H9 (cell line): ENCODE measurements at regions not wholly inside any gene's neighbourhood (a gene's known extent, or its start where the extent isn't known, plus 50 kb on each side); places are given as distances from the start of the nearest gene placed in this dataset.

Source experiments
- DNase-seq: peaks from one replicate; pipeline ENCODE4 v3.0.0-alpha.2; 2017
- H2AFZ ChIP-seq: one replicate; pipeline ENCODE4 v1.6.1; 2013; ENCODE audit warnings: mild to moderate bottlenecking, low read length, control low read depth, moderate library complexity
- H2AK5ac ChIP-seq: 2 replicates; pipeline ENCODE4 v1.6.1; 2013; ENCODE audit warnings: low read length, control low read depth, mixed read lengths; ENCODE audit not compliant: insufficient read length
- H2BK120ac ChIP-seq: one replicate; pipeline ENCODE4 v1.6.1; 2013; ENCODE audit warnings: low read depth, mild to moderate bottlenecking, low read length, control low read depth, inconsistent platforms; ENCODE audit not compliant: poor library complexity, severe bottlenecking
- H2BK12ac ChIP-seq: 2 replicates; pipeline ENCODE4 v1.6.1; 2013; ENCODE audit warnings: low read length, control low read depth, mixed read lengths, low read depth; ENCODE audit not compliant: insufficient read length
- H2BK15ac ChIP-seq: 2 replicates; pipeline ENCODE4 v1.6.1; 2013; ENCODE audit warnings: low read depth, low read length, control low read depth
- H2BK20ac ChIP-seq: one replicate; pipeline ENCODE4 v1.6.1; 2013; ENCODE audit warnings: low read depth, mild to moderate bottlenecking, low read length, control low read depth, inconsistent platforms; ENCODE audit not compliant: poor library complexity, severe bottlenecking
- H2BK5ac ChIP-seq: 2 replicates; pipeline ENCODE4 v1.6.1; 2013; ENCODE audit warnings: low read length, control low read depth, mixed read lengths; ENCODE audit not compliant: insufficient read length
- H3K14ac ChIP-seq: 2 replicates; pipeline ENCODE4 v1.6.1; 2013; ENCODE audit warnings: low read length, control low read depth; ENCODE audit not compliant: insufficient read depth
- H3K18ac ChIP-seq: 2 replicates; pipeline ENCODE4 v1.6.1; 2013; ENCODE audit warnings: low read depth, mild to moderate bottlenecking, mixed read lengths, low read length, control low read depth; ENCODE audit not compliant: insufficient read length
- H3K23ac ChIP-seq: 2 replicates; pipeline ENCODE4 v1.6.1; 2013; ENCODE audit warnings: low read length, control low read depth, mixed read lengths, low read depth; ENCODE audit not compliant: insufficient read length
- H3K23me2 ChIP-seq: 2 replicates; pipeline ENCODE4 v1.6.1; 2013; ENCODE audit warnings: low read depth, mild to moderate bottlenecking, mixed read lengths, low read length, control low read depth; ENCODE audit not compliant: insufficient read length, poor library complexity, severe bottlenecking
- H3K27ac ChIP-seq: 2 replicates; pipeline ENCODE4 v1.5.1; 2013; ENCODE audit warnings: low read length, control low read depth, mixed read lengths, low read depth; ENCODE audit not compliant: insufficient read length
- H3K27me3 ChIP-seq: 2 replicates; pipeline ENCODE4 v1.6.1; 2013; ENCODE audit warnings: low read length, control low read depth, inconsistent platforms; ENCODE audit not compliant: insufficient read depth
- H3K4ac ChIP-seq: 2 replicates; pipeline ENCODE4 v1.6.1; 2013; ENCODE audit warnings: low read depth, mild to moderate bottlenecking, control low read depth, inconsistent platforms, low read length, moderate library complexity
- H3K4me1 ChIP-seq: 2 replicates; pipeline ENCODE4 v1.6.1; 2013; ENCODE audit warnings: low read length, control low read depth, inconsistent platforms; ENCODE audit not compliant: insufficient read depth
- H3K4me2 ChIP-seq: 2 replicates; pipeline ENCODE4 v1.6.1; 2013; ENCODE audit warnings: low read length, control low read depth, mixed read lengths; ENCODE audit not compliant: insufficient read length, insufficient read depth
- H3K56ac ChIP-seq: 2 replicates; pipeline ENCODE4 v1.6.1; 2013; ENCODE audit warnings: low read depth, mild to moderate bottlenecking, mixed read lengths, low read length, control low read depth; ENCODE audit not compliant: insufficient read length
- H3K79me1 ChIP-seq: 2 replicates; pipeline ENCODE4 v1.6.1; 2013; ENCODE audit warnings: low read depth, mild to moderate bottlenecking, moderate library complexity, low read length, control low read depth, inconsistent platforms; ENCODE audit not compliant: insufficient read depth, poor library complexity, severe bottlenecking
- H3K79me2 ChIP-seq: 2 replicates; pipeline ENCODE4 v1.6.1; 2013; ENCODE audit warnings: low read length, control low read depth, inconsistent platforms; ENCODE audit not compliant: insufficient read depth
- H3K9ac ChIP-seq: 2 replicates; pipeline ENCODE4 v1.6.1; 2013; ENCODE audit warnings: low read length, control low read depth, mixed read lengths; ENCODE audit not compliant: insufficient read length; ENCODE audit errors: extremely low read depth
- H3K9me3 ChIP-seq: one replicate; pipeline ENCODE4 v1.6.1; 2013; ENCODE audit warnings: low read depth, low read length, inconsistent platforms; ENCODE audit not compliant: control insufficient read depth
- H3T11ph ChIP-seq: one replicate; pipeline ENCODE4 v1.6.1; 2013; ENCODE audit warnings: mild to moderate bottlenecking, low read length, control low read depth, inconsistent platforms
- H4K20me1 ChIP-seq: one replicate; pipeline ENCODE4 v1.6.1; 2013; ENCODE audit not compliant: control insufficient read depth, insufficient read length, insufficient read depth
- H4K5ac ChIP-seq: 2 replicates; pipeline ENCODE4 v1.6.1; 2013; ENCODE audit warnings: low read depth, mild to moderate bottlenecking, mixed read lengths, low read length, control low read depth; ENCODE audit not compliant: insufficient read length
- H4K8ac ChIP-seq: replicated peaks from 2 replicates; pipeline ENCODE4 v1.6.1; 2013; ENCODE audit warnings: low read length, control low read depth, mixed read lengths, low read depth; ENCODE audit not compliant: insufficient read length
- H4K91ac ChIP-seq: 2 replicates; pipeline ENCODE4 v1.6.1; 2013; ENCODE audit warnings: low read depth, mild to moderate bottlenecking, moderate library complexity, mixed read lengths, low read length, control low read depth; ENCODE audit not compliant: insufficient read length
- H3K27ac Mint-ChIP-seq, 3 experiments: 2 replicates in 2 of 3; 3 replicates in 1 of 3; pipeline ENCODE4 v1.8.0; 2020 to 2021; ENCODE audit warnings: mixed read lengths in 3 of 3, mild to moderate bottlenecking in 1 of 3, moderate library complexity in 1 of 3
- H3K27me3 Mint-ChIP-seq: 2 replicates; pipeline ENCODE4 v1.8.0; 2021; ENCODE audit warnings: low read depth, mild to moderate bottlenecking, moderate library complexity, mixed read lengths
- H3K36me3 Mint-ChIP-seq, 3 experiments: 2 replicates in 2 of 3; 3 replicates in 1 of 3; pipeline ENCODE4 v1.8.0; 2020 to 2021; ENCODE audit warnings: low read depth in 3 of 3, mixed read lengths in 3 of 3; ENCODE audit not compliant: insufficient read depth in 1 of 3
- H3K4me1 Mint-ChIP-seq, 2 experiments: 2 replicates each; pipeline ENCODE4 v1.8.0; 2020; ENCODE audit warnings: mixed read lengths in 2 of 2
- H3K4me3 Mint-ChIP-seq, 2 experiments: 2 replicates in 1 of 2; 3 replicates in 1 of 2; pipeline ENCODE4 v1.8.0; 2020 to 2021; ENCODE audit warnings: mild to moderate bottlenecking in 2 of 2, mixed read lengths in 2 of 2, moderate library complexity in 1 of 2
- H3K9me3 Mint-ChIP-seq, 2 experiments: 2 replicates in 1 of 2; 3 replicates in 1 of 2; pipeline ENCODE4 v1.8.0; 2020; ENCODE audit warnings: mild to moderate bottlenecking in 2 of 2, mixed read lengths in 2 of 2, moderate library complexity in 1 of 2
- CTCF ChIP-seq: fragments of 200-600 bp; sonication (generic); conservative IDR thresholded peaks from 3 replicates; pipeline ENCODE4 v1.8.0; 2021; ENCODE audit warnings: antibody characterized with exemption, mild to moderate bottlenecking
- WGBS: extraction: QIAGEN DNeasy Blood & Tissue Kit; methylation state at CpG from one replicate; pipeline ENCODE4 v1.1.7; 2013; ENCODE audit warnings: missing lambda C conversion rate, low lambda C conversion rate, mixed read lengths; ENCODE audit not compliant: insufficient read length; ENCODE audit errors: extremely low coverage; 5-methylcytosine and 5-hydroxymethylcytosine counted together

DNA sequence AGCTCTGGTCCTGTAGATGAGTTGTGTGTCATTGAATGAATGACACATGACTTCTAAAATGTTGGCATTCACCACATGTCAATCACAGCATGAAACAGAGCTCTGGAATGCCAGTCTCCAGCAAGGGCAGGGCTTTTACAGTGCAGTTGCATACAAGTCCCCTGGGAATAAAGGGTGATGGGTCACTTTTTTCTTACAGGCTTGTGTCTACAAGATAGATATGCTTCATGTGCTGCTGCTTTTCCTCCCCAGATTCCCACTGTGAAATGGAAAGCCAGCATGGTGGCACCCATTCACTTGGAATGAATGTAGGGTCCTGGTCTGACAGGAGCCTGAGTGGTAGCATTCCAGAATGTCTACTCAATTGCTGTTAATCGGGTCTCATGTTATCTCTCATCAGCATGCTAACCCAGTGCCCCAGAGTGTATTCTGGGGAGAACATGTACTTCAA lies 159.1 kb upstream of the KIT start:
- Histone ChIP-seq H3K9ac (no peak overlapping the region), H3K4ac (no peak overlapping the region), H4K5ac (no peak overlapping the region), H2BK15ac (no peak overlapping the region), H3K14ac (no peak overlapping the region), H3K79me1 (no peaks in the 10 kb centered on the region), H4K20me1 (no peaks in the 10 kb centered on the region), H2BK12ac (no peak overlapping the region), H3K79me2 (no peaks in the 10 kb centered on the region), H3K9me3 (no peaks in the 10 kb centered on the region), H4K8ac (no peak overlapping the region), H3K23ac (no peak overlapping the region), H3K23me2 (no peaks in the 10 kb centered on the region), H2BK5ac (no peak overlapping the region), H2AK5ac (no peak overlapping the region), H3K4me1 (peaks cover 9% of the 10 kb centered on the region), H3K4me2 (no peak overlapping the region), H2BK120ac (no peak overlapping the region), H3K27ac (no peak overlapping the region), H3K27me3 (no peaks in the 10 kb centered on the region), H3K18ac (no peak overlapping the region), H3T11ph (no peak overlapping the region), H2BK20ac (no peak overlapping the region), H4K91ac (no peak overlapping the region), H2AFZ (no peak overlapping the region), H3K56ac (no peak overlapping the region)
- WGBS: no CpG with 5 or more reads among the region's 1 CpG
- Mint-ChIP-seq H3K36me3 (no peaks in the 10 kb centered on the region), H3K4me3 (no peak overlapping the region), H3K27ac (no peak overlapping the region), H3K27me3 (peaks cover 1% of the 10 kb centered on the region; the same call in 1 of the 2 replicates), H3K4me1 (peaks cover 13 to 19% of the 10 kb centered on the region in 2 experiments), H3K9me3 (no peaks in the 10 kb centered on the region)
- no peak for TF ChIP-seq CTCF
- no peak for DNase-seq
